A673 (cell line): ENCODE measurements at regions not wholly inside any gene's neighbourhood (a gene's known extent, or its start where the extent isn't known, plus 50 kb on each side); places are given as distances from the start of the nearest gene placed in this dataset.

Source experiments
- BruUV-seq: library from RNA; stranded (reverse); fragments of 400-500 nt; replicated peaks from 2 replicates; lab custom pipeline; 2021; lab: Mats Ljungman, UMichigan
- CTCF ChIA-PET: fragments of 300-600 bp; sonication (Branson Sonifier 250); formaldehyde crosslinking; loops from one replicate; lab custom pipeline; 2022; ENCODE audit warnings: antibody characterized with exemption; lab: Charles Lee
- POLR2A ChIA-PET: fragments of 300-600 bp; sonication (Branson Sonifier 250); formaldehyde crosslinking; loops from one replicate; lab custom pipeline; 2022; ENCODE audit warnings: antibody characterized with exemption; ENCODE audit not compliant: low non-redundant PET; lab: Charles Lee
- DNase-seq: peaks from one replicate; pipeline ENCODE4 v3.0.0-alpha.2; 2015; ENCODE audit warnings: low spot score
- H3K27ac ChIP-seq: fragments of 200-600 bp; sonication (generic); 2 replicates; pipeline ENCODE4 v1.5.1; 2016; ENCODE audit warnings: mixed run types, low read depth, mild to moderate bottlenecking, mixed read lengths, antibody characterized with exemption, low read length; ENCODE audit not compliant: poor library complexity, severe bottlenecking
- H3K27me3 ChIP-seq: fragments of 200-600 bp; sonication (generic); replicated peaks from 2 replicates; pipeline ENCODE4 v1.6.1; 2017; ENCODE audit warnings: mixed run types, low read depth, mild to moderate bottlenecking, mixed read lengths, antibody characterized with exemption, low read length; ENCODE audit not compliant: insufficient read depth, poor library complexity
- H3K36me3 ChIP-seq: fragments of 200-600 bp; sonication (generic); 2 replicates; pipeline ENCODE4 v1.6.1; 2016; ENCODE audit warnings: mixed run types, mild to moderate bottlenecking, mixed read lengths, antibody characterized with exemption, low read length; ENCODE audit not compliant: insufficient read depth, poor library complexity, severe bottlenecking
- H3K4me1 ChIP-seq: fragments of 200-600 bp; sonication (generic); 2 replicates; pipeline ENCODE4 v1.6.1; 2017; ENCODE audit warnings: mixed run types, mild to moderate bottlenecking, mixed read lengths, antibody characterized with exemption, low read length; ENCODE audit not compliant: insufficient read depth, poor library complexity, severe bottlenecking
- H3K4me3 ChIP-seq: fragments of 200-600 bp; sonication (generic); 2 replicates; pipeline ENCODE4 v1.5.1; 2016; ENCODE audit warnings: low read depth, mixed run types, mild to moderate bottlenecking, mixed read lengths, low read length; ENCODE audit not compliant: poor library complexity, severe bottlenecking
- H3K9me3 ChIP-seq: fragments of 200-600 bp; sonication (generic); 2 replicates; pipeline ENCODE4 v1.6.1; 2016; ENCODE audit warnings: mixed run types, low read depth, mild to moderate bottlenecking, mixed read lengths, antibody characterized with exemption, low read length; ENCODE audit not compliant: poor library complexity, severe bottlenecking
- CTCF ChIP-seq: fragments of 300-800, 200-600 bp; sonication (generic); conservative IDR thresholded peaks from 2 replicates; pipeline ENCODE4 v1.5.1; 2017; ENCODE audit warnings: low read depth, mild to moderate bottlenecking, antibody characterized with exemption, low read length, moderate library complexity, mixed read lengths
- EZH2 ChIP-seq: fragments of 200-600 bp; sonication (generic); IDR thresholded peaks from 2 replicates; pipeline ENCODE4 v1.6.1; 2017; ENCODE audit warnings: borderline replicate concordance, low read depth, mild to moderate bottlenecking, mixed read lengths, antibody characterized with exemption, low read length; ENCODE audit not compliant: poor library complexity, severe bottlenecking
- intact Hi-C: fragments of 100-400 bp; cut with micrococcal nuclease; formaldehyde crosslinking; loops from one replicate; pipeline ENCODE4 v1.10.0; 2022; ENCODE audit not compliant: unreplicated experiment

- BruUV-seq, result no TSS peak
- no peak for TF ChIP-seq CTCF
- no peak for TF ChIP-seq EZH2
Observed at GRCh38 chr1:209429611-209430010, 153.9 kb upstream of the CAMK1G start.

GRCh38 chr1:209430107-209430506, 153.4 kb upstream of the CAMK1G start:
- H3K9me3 ChIP-seq, result no peaks in the 10 kb centered on the region
- DNase-seq, result no peak
- TF ChIP-seq CTCF (no peak), EZH2 (no peak)
- BruUV-seq, result no TSS peak
- CTCF ChIA-PET, result no interaction called here
- POLR2A ChIA-PET, result no interaction called here
- intact Hi-C loops, result no loop called here
- no peak overlapping the region for H3K4me3 ChIP-seq
- H3K27ac ChIP-seq, result no peak overlapping the region
- no peaks in the 10 kb centered on the region for H3K4me1 ChIP-seq
- H3K36me3 ChIP-seq, result no peaks in the 10 kb centered on the region
- H3K27me3 ChIP-seq, result peaks cover 31% of the 10 kb centered on the region

More at GRCh38 chr1:209429611-209430010, 153.9 kb upstream of the CAMK1G start:
- H3K27me3 ChIP-seq, result peaks cover 26% of the 10 kb centered on the region
- ChIA-PET POLR2A (no interaction called here), CTCF (no interaction called here)
- no peaks in the 10 kb centered on the region for H3K4me1 ChIP-seq
- no peaks in the 10 kb centered on the region for H3K9me3 ChIP-seq
- no peak overlapping the region for H3K4me3 ChIP-seq
- intact Hi-C loops, result no loop called here
- DNase-seq, result no peak
- H3K27ac ChIP-seq, result no peak overlapping the region
- no peaks in the 10 kb centered on the region for H3K36me3 ChIP-seq

GRCh38 chr1:209430821-209431259, 152.7 kb upstream of the CAMK1G start:
- no TSS peak for BruUV-seq
- no peak for DNase-seq

More at GRCh38 chr1:209430821-209431259, 152.7 kb upstream of the CAMK1G start:
- Histone ChIP-seq H3K27ac (no peak overlapping the region), H3K36me3 (no peaks in the 10 kb centered on the region), H3K9me3 (no peaks in the 10 kb centered on the region), H3K4me3 (no peak overlapping the region), H3K4me1 (no peaks in the 10 kb centered on the region), H3K27me3 (peaks cover 32% of the 10 kb centered on the region)
- POLR2A ChIA-PET, result no interaction called here
- intact Hi-C loops, result no loop called here
- TF ChIP-seq EZH2 (no peak), CTCF (no peak)
- CTCF ChIA-PET, result no interaction called here
